HG02938 (cell line): ENCODE measurements at regions not wholly inside any gene's neighbourhood (a gene's known extent, or its start where the extent isn't known, plus 50 kb on each side); places are given as distances from the start of the nearest gene placed in this dataset.
"Not testable (repeated sequence)": the region's sequence is repeated elsewhere in the genome, so short reads cannot be mapped to it uniquely, and the experiment has no call there.

Experiments used
- ATAC-seq: cut with Tn5 transposase; IDR thresholded peaks from one replicate; pipeline ENCODE4 v1.9.1; 2021; ENCODE audit warnings: mild to moderate bottlenecking, moderate library complexity; ENCODE audit not compliant: unreplicated experiment

DNA sequence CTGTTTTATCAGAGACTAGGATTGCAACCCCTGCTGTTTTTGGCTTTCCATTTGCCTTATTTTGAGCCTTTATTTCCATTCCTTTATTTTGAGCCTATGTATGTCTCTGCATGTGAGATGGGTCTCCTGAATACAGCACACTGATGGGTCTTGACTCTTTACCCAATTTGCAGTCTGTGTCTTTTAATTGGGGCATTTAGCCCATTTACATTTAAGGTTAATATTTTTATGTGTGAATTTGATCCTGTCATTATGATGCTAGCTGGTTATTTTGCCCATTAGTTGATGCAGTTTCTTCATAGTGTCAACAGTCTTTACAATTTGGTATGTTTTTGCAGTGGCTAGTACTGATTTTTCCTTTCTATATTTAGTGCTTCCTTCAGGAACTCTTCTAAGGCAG, 88.5 kb upstream of the HCCS start:
- not testable (repeated sequence) for ATAC-seq

GRCh38 chrX:11039926-11040325, 71.2 kb upstream of the HCCS start:
- ATAC-seq = no peak

- ATAC-seq = no peak
Observed at GRCh38 chrX:11040405-11040804, 70.7 kb upstream of the HCCS start.

GRCh38 chrX:11040996-11041395, 70.1 kb upstream of the HCCS start:
- no peak for ATAC-seq

GRCh38 chrX:11050013-11050412, 61.1 kb upstream of the HCCS start:
- no peak for ATAC-seq

DNA sequence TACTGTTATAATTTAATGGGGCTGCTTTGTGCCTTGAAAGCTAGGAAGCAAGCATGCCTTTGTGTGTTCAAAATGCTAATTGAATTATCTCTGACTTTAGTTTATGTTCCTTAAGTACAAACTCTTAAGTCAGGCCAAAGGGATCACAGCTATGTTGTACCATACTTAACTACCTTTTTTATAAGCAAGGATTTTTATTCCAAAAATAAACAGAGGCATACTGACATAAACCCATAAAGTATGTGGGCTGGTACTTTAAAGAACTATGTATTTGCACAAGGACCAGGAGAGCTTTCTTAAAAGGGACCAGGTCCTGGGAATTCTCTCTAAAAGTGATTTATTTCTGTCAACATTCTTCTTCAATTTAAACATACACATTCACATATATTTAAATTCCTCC, 57.8 kb upstream of the HCCS start:
- no peak for ATAC-seq

- no peak for ATAC-seq
Observed at GRCh38 chrX:11056322-11057176, 54.6 kb upstream of the HCCS start.

DNA sequence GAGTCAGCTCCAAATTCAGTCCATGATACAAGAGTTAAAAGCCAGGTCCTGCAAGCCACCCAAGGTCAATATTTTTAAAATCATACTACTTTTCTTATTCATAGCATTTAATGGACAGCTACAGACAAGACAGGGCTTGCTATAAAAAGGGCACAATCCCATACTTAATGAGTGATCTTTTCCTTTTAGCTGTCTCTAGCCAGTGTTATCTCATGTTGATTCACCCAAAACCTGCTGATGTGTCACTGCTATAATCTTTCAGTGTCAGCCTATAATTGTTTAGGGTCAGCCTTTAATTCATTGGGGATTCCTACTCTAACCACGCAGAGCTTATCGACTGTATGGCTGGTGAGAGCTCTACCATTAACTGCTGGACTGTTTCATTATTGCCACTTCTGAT, 51.2 kb upstream of the HCCS start:
- no peak for ATAC-seq
